ENCODE measurements at regions not wholly inside any gene's neighbourhood (a gene's known extent, or its start where the extent isn't known, plus 50 kb on each side); places are given as distances from the start of the nearest gene placed in this dataset.
A peak's percentile ranks its signal among the peaks of the same experiment; 100 is the strongest.
"Not testable (repeated sequence)": the region's sequence is repeated elsewhere in the genome, so short reads cannot be mapped to it uniquely, and the experiment has no call there.

- DNase-seq = no peak
Measured at GRCh38 chr3:31053299-31053698, 158.8 kb upstream of the GADL1 start.

- no peak for DNase-seq
Measured at GRCh38 chr3:31054032-31054431, 159.6 kb upstream of the GADL1 start.

GRCh38 chr3:31055757-31056156 lies 161.3 kb upstream of the GADL1 start:
- no peak for DNase-seq

DNA sequence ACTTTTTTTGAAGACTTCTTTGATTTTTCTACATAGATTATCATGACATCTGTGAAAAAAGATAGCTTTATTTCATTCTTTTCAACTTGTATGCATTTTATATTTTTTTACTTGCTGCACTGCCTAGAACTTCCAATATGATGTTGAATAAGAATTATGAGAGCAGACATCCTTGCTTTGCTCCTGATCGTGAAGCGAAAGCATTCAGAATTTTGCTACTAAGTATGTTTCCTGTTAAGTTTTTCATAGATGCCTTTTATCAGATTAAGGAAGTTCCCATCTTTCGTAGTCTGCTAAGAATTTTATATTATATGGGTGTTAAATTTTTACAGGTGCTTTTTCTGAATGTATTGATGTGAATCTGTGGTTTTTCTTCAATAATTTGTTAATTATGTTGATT lies 163.4 kb upstream of the GADL1 start:
- no peak for DNase-seq

- DNase-seq = no peak
Measured at GRCh38 chr3:31064021-31064420, 169.6 kb upstream of the GADL1 start.

DNA sequence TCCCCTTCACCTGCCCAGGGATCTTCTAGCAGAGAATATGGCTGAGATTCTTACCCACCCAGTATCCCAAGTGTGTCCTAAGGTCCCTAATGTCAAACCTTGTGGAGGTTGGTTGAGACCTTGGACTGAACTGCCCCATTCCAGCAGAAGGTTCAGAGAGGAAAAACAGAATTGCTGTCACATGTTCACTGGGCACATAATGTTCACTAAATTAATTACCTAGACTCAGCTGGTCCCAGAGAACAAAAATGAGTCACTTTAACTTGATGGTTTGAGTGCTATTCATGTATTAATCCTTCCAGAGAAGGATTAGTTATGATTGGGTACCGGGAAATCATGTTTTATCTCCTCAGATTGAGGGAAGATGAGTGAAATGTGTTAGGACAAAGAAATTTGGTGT lies 171.3 kb upstream of the GADL1 start:
- no peak for DNase-seq

GRCh38 chr3:31067004-31067403 lies 172.5 kb upstream of the GADL1 start:
- DNase-seq = peak; percentile 44

DNA sequence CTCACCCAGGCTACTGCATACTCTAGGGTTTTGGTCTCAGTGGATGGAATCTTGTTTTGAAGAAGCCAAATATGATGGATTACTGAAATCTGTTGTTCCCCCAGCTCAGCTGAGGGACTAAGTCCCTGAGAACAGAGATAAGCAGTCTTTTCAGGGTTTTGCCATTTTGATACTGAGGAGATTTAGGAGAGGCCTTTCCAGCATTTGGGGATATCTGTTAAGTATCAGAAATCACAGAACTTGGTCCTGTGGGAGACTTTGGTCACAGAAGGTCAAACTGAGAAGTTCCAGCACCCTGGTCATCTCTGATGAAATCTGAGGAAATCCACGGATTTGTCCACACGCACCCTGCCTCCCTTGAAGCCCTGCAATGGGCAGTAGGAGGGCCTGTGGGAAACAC lies 181.0 kb upstream of the GADL1 start:
- no peak for DNase-seq

GRCh38 chr3:31075876-31076275 lies 181.4 kb upstream of the GADL1 start:
- no peak for DNase-seq

GRCh38 chr3:31077021-31077601 lies 182.7 kb upstream of the GADL1 start:
- peak; percentile 92 for DNase-seq

- no peak for DNase-seq
Measured at GRCh38 chr3:31077826-31078225, 183.4 kb upstream of the GADL1 start.

DNA sequence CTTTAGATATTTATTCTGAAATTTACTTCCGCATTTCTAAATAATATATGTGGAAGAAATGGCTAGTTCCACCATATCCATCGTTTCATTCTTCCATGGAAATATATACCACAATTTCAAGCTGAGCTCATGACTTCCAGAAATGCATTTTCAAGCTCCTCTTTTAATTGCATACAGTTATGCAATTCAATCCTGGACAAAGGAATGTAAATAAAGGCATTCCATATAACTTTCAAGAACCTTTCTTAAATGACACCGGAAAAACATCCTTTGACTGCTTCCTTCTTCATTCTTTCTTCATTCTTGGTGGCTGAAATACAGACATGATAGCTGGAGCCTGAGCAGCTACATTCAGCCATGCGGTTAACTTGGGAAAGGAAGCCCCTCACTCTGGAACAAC lies 185.2 kb upstream of the GADL1 start:
- no peak for DNase-seq

- DNase-seq = no peak
Measured at GRCh38 chr3:31081018-31081662, 186.7 kb upstream of the GADL1 start.

- no peak for DNase-seq
Measured at GRCh38 chr3:31086148-31086547, 191.7 kb upstream of the GADL1 start.

DNA sequence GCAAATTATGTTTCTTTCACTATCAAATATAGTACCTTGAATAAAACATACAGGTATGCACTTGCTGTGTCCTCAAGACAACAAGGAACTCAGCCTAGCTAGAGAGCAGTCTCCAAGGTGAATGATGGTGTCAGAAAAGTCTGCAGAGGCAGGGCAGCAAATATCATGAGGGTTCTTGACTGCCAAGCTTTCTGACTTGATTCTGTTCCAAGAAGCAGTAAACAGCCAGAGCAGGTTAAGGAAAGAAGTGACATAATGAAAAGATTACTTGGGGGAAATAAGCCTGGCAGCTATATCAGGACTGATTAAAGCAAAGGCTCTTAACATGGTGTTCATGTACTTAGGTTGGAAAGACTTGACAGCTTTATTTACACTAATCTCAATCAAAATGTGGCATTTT lies 192.2 kb upstream of the GADL1 start:
- no peak for DNase-seq

GRCh38 chr3:31091748-31092147 lies 197.3 kb upstream of the GADL1 start:
- no peak for DNase-seq

DNA sequence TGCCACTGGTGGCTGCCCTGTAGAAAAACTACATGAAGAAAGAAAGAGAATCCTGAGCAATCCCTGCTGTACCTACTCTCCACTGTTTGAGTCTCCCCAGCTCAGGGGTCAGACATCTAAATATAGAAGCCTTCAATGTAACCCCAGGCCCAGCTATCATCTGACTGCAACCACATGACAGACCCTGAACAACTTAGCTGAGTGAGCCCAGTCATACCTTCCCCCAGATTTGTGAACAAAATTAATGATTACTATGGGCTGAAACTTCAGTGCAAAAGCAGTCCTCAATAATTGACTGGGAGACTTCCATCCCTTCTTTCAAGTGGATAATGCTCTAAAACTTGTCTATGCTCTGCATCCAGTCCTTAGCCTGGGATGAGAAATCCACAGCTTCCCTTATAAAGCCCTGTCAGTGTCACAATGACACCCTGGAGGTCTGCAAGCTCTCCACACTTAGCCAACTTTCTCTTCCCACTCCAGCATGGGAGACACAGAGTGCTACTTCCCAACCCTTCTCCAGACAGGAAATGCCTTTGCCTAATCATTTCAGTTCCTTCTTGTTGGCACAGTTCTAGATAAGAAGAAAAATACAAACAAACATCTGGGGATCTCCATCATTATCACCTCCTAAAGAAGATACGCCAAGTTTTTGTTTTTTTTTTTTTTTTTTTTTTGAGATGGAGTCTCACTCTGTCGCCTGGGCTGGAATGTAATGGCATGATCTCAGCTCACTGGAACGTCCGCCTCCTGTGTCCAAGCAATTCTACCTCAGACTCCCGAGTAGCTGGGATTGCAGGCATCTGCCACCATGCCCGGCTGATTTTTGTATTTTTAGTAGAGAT lies 198.5 kb upstream of the GADL1 start:
- DNase-seq = peak; percentile 30

GRCh38 chr3:31093606-31094005 lies 199.1 kb upstream of the GADL1 start:
- no peak for DNase-seq

DNA sequence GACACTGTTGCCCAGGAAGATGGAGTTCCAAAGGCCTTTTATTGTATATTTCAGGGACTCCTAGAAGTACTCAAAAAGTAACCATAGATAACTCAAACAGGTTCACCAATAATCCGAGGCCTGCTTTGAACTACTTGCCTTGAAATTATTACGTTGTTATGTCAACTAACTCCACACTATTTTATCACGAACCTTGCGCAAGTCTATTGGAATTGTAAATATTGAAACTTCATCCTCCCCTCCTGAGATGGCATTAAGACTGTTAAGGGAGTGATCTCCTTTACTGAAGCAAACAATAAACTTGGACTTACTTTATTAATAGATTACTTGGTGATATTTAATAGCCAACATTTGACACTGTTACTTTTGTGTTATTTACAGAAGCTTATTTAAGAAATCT lies 199.6 kb upstream of the GADL1 start:
- DNase-seq = no peak

DNA sequence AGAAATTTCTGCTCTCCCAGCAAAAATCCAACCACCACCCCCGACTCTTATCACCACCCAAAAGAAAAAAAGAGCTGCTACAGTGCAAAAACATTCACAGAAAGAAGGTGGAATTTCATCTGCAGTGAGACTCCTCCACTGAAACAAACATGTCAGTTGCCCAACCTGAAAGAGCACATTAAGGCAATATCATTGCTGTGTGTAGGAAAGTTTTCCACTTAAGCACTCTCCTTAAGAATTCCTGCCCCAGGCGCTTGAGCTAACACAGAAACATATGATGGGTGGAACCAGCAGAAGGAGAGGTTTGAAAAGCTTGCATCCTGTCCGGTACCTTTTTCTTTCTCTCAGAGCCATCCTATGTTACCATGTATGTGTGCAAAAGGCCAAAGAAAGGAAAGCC lies 200.8 kb upstream of the GADL1 start:
- no peak for DNase-seq

- no peak for DNase-seq
Measured at GRCh38 chr3:31096661-31097395, 202.4 kb upstream of the GADL1 start.

- DNase-seq = no peak
Measured at GRCh38 chr3:31100519-31100918, 206.1 kb upstream of the GADL1 start.

DNA sequence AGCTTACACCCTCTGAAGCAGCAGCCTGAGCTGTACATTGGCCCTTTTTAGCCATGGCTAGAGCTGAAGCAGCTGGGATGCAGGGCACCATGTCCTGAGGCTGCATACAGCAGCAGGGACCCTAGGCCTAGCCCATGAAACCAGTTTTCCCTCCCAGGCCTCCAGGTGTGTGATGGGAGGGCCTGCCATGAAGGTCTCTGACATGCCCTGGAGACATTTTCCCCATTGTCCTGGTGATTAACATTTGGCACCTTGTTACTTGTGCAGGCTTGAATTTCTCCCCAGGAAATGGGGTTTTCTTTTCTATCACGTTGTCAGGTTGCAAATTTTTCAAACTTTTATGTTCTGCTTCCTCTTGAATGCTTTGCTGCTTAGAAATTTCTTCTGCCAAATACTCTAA lies 206.8 kb upstream of the GADL1 start:
- not testable (repeated sequence) for DNase-seq
